HepG2 (cell line): ENCODE measurements at regions not wholly inside any gene's neighbourhood (a gene's known extent, or its start where the extent isn't known, plus 50 kb on each side); places are given as distances from the start of the nearest gene placed in this dataset.

Source experiments
- ATAC-seq: fragments of 200-7000 bp; cut with Tn5 transposase; 3 replicates; pipeline ENCODE4 v1.9.1; 2020; ENCODE audit warnings: mild to moderate bottlenecking, moderate library complexity
- BruUV-seq: library from RNA; stranded (reverse); fragments of 400-500 nt; replicated peaks from 2 replicates; lab custom pipeline; 2021; lab: Mats Ljungman, UMichigan
- CTCF ChIA-PET: fragments of 300-600 bp; formaldehyde crosslinking; extraction: SDS; loops from one replicate; lab custom pipeline; 2021; ENCODE audit warnings: low total read pairs, inconsistent platforms, low intra/inter-chr PET ratio; lab: Yijun Ruan, JAX
- POLR2A ChIA-PET: fragments of 350-600 bp; sonication (Branson Sonifier 250); formaldehyde crosslinking; loops from one replicate; lab custom pipeline; 2020; ENCODE audit warnings: antibody characterized with exemption, inconsistent platforms; lab: Yijun Ruan, JAX
- DNase-seq: peaks from one replicate; pipeline ENCODE4 v3.0.0-alpha.2; 2015; ENCODE audit warnings: low spot score
- FAIRE-seq: peaks from 3 replicates; lab custom pipeline; 2011; peaks lifted over from hg19 to GRCh38; lab: Jason Lieb, UNC
- H2AFZ ChIP-seq: one replicate; pipeline ENCODE4 v1.6.1; 2011; ENCODE audit warnings: low read length, inconsistent platforms
- H3K27ac ChIP-seq: fragments of 300-600 bp; 3 replicates; pipeline ENCODE4 v1.8.0; 2011; ENCODE audit warnings: mixed run types, mild to moderate bottlenecking, mixed read lengths, low read length, inconsistent platforms; ENCODE audit not compliant: insufficient read depth; ENCODE audit errors: extremely low read length
- H3K27me3 ChIP-seq, 2 experiments: fragments of 200-600 bp in 1 of 2; 2 replicates in 1 of 2; 3 replicates in 1 of 2; pipeline versions ENCODE4 v1.6.0 to v1.8.0; 2011; ENCODE audit warnings: low read length in 2 of 2, mild to moderate bottlenecking in 2 of 2, moderate library complexity in 2 of 2, inconsistent platforms in 1 of 2; ENCODE audit not compliant: insufficient read depth in 2 of 2, control insufficient read depth in 1 of 2
- H3K36me3 ChIP-seq, 2 experiments: fragments of 200-600 bp in 1 of 2; replicated peaks in 1 of 2; 2 replicates in 1 of 2; 3 replicates in 1 of 2; pipeline versions ENCODE4 v1.5.1 to v1.8.0; 2011; ENCODE audit warnings: low read length in 2 of 2, inconsistent platforms in 1 of 2; ENCODE audit not compliant: insufficient read depth in 2 of 2, control insufficient read depth in 1 of 2
- H3K4me1 ChIP-seq: 2 replicates; pipeline ENCODE4 v1.5.1; 2012; ENCODE audit warnings: low read length, inconsistent platforms; ENCODE audit not compliant: insufficient read depth
- H3K4me2 ChIP-seq: 2 replicates; pipeline ENCODE4 v1.6.0; 2011; ENCODE audit warnings: low read depth, low read length, inconsistent platforms
- H3K4me3 ChIP-seq, 3 experiments: fragments of 200-600 bp in 1 of 3; sonication (generic), shearing (Covaris generic) in 1 of 3; replicated peaks in 1 of 3; 2 replicates each; pipeline ENCODE4 v1.5.1; 2011 to 2016; ENCODE audit warnings: low read length in 3 of 3, inconsistent platforms in 2 of 3, low read depth in 2 of 3, mild to moderate bottlenecking in 2 of 3, control low read depth in 1 of 3, mixed read lengths in 1 of 3; ENCODE audit not compliant: insufficient read depth in 1 of 3
- H3K79me2 ChIP-seq: one replicate; pipeline ENCODE4 v1.6.1; 2011; ENCODE audit warnings: low read length, inconsistent platforms; ENCODE audit not compliant: insufficient read depth
- H3K9ac ChIP-seq: 2 replicates; pipeline ENCODE4 v1.6.0; 2011; ENCODE audit warnings: mild to moderate bottlenecking, low read depth, low read length, inconsistent platforms; ENCODE audit not compliant: insufficient read depth
- H3K9me3 ChIP-seq: 2 replicates; pipeline ENCODE4 v1.5.1; 2012; ENCODE audit warnings: mild to moderate bottlenecking, low read length
- H4K20me1 ChIP-seq: 2 replicates; pipeline ENCODE4 v1.6.0; 2011; ENCODE audit warnings: inconsistent platforms, mild to moderate bottlenecking, low read length, moderate library complexity; ENCODE audit not compliant: insufficient read depth
- ATF7-NPFF ChIP-seq: sonication (generic); formaldehyde crosslinking; IDR thresholded peaks from 2 replicates; pipeline ENCODE4 v1.8.1; 2023; ENCODE audit warnings: mild to moderate bottlenecking, low read depth, missing genetic modification reagents, moderate library complexity
- FOXP1 ChIP-seq, 2 experiments: fragments of 450-650 bp in 1 of 2; IDR thresholded peaks; 2 replicates each; pipeline ENCODE4 v1.6.1; 2017 to 2018; ENCODE audit warnings: antibody characterized with exemption in 1 of 2
- GPN1 ChIP-seq: sonication (generic); formaldehyde crosslinking; IDR thresholded peaks from 2 replicates; pipeline ENCODE4 v1.5.1; 2020; ENCODE audit warnings: missing genetic modification reagents, borderline replicate concordance
- HBP1 ChIP-seq: IDR thresholded peaks from 2 replicates; pipeline ENCODE4 v1.6.1; 2016; ENCODE audit warnings: low read depth, control low read depth
- HINFP ChIP-seq: sonication (generic); formaldehyde crosslinking; IDR thresholded peaks from 2 replicates; pipeline ENCODE4 v1.4.0; 2020; ENCODE audit warnings: low read depth, mild to moderate bottlenecking, missing genetic modification reagents
- HOXD1 ChIP-seq: sonication (generic); formaldehyde crosslinking; IDR thresholded peaks from 2 replicates; pipeline ENCODE4 v1.5.0; 2020; ENCODE audit warnings: missing genetic modification reagents
- KDM5B ChIP-seq: sonication (generic); formaldehyde crosslinking; IDR thresholded peaks from 2 replicates; pipeline ENCODE4 v1.4.0; 2020; ENCODE audit warnings: missing genetic modification reagents, mild to moderate bottlenecking, borderline replicate concordance
- RELA ChIP-seq: sonication (generic); formaldehyde crosslinking; IDR thresholded peaks from 2 replicates; pipeline ENCODE4 v1.4.0; 2020; ENCODE audit warnings: missing genetic modification reagents
- RFXAP ChIP-seq: sonication (generic); formaldehyde crosslinking; IDR thresholded peaks from 2 replicates; pipeline ENCODE4 v1.4.0; 2020; ENCODE audit warnings: missing genetic modification reagents, borderline replicate concordance
- SUZ12 ChIP-seq: fragments of 150-350 bp; IDR thresholded peaks from 2 replicates; pipeline ENCODE4 v1.6.1; 2014; ENCODE audit warnings: low read depth, low read length
- TRAFD1 ChIP-seq: sonication (generic); formaldehyde crosslinking; IDR thresholded peaks from 2 replicates; pipeline ENCODE4 v1.5.1; 2020; ENCODE audit warnings: missing genetic modification reagents, mild to moderate bottlenecking, borderline replicate concordance
- ZC3H4 ChIP-seq: sonication (generic); formaldehyde crosslinking; IDR thresholded peaks from 2 replicates; pipeline ENCODE4 v1.4.0; 2020; ENCODE audit warnings: missing genetic modification reagents, borderline replicate concordance
- ZFP82 ChIP-seq: sonication (generic); formaldehyde crosslinking; IDR thresholded peaks from 2 replicates; pipeline ENCODE4 v1.5.1; 2020; ENCODE audit warnings: mild to moderate bottlenecking, missing genetic modification reagents, borderline replicate concordance
- ZNF232 ChIP-seq: sonication (generic); formaldehyde crosslinking; IDR thresholded peaks from 2 replicates; pipeline ENCODE4 v1.4.0; 2020; ENCODE audit warnings: missing genetic modification reagents, borderline replicate concordance
- ZNF24 ChIP-seq: fragments of 450-650 bp; IDR thresholded peaks from 2 replicates; pipeline ENCODE4 v1.6.1; 2017; ENCODE audit warnings: antibody characterized with exemption, mild to moderate bottlenecking
- ZNF414 ChIP-seq: sonication (generic); formaldehyde crosslinking; IDR thresholded peaks from 2 replicates; pipeline ENCODE4 v1.5.0; 2020; ENCODE audit warnings: missing genetic modification reagents
- ZNF607 ChIP-seq: sonication (generic); formaldehyde crosslinking; IDR thresholded peaks from 2 replicates; pipeline ENCODE4 v1.5.1; 2020; ENCODE audit warnings: missing genetic modification reagents, mild to moderate bottlenecking, borderline replicate concordance
- ZNF674 ChIP-seq: sonication (generic); formaldehyde crosslinking; IDR thresholded peaks from 2 replicates; pipeline ENCODE4 v1.5.0; 2020; ENCODE audit warnings: low read depth, mild to moderate bottlenecking, missing genetic modification reagents
- ZNF749 ChIP-seq: sonication (generic); formaldehyde crosslinking; IDR thresholded peaks from 2 replicates; pipeline ENCODE4 v1.8.0; 2022; ENCODE audit warnings: mild to moderate bottlenecking, missing genetic modification reagents, moderate library complexity, borderline replicate concordance
- ZNF781 ChIP-seq: sonication (generic); formaldehyde crosslinking; IDR thresholded peaks from 2 replicates; pipeline ENCODE4 v1.5.1; 2020; ENCODE audit warnings: borderline replicate concordance, mild to moderate bottlenecking, missing genetic modification reagents; ENCODE audit errors: not compliant biosample characterization
- whole genome bisulfite sequencing: methylation state at CpG from one replicate; pipeline ENCODE4 v1.1.6; 2017; ENCODE audit warnings: low lambda C conversion rate; 5-methylcytosine and 5-hydroxymethylcytosine counted together
- in situ Hi-C: cut with HindIII; loops from 2 replicates; pipeline ENCODE4 v1.10.0; 2017; ENCODE audit warnings: low pct_unique_long_range_greater_than_20kb; ENCODE audit not compliant: extremely low pct_ligation_motif_present
- intact Hi-C: fragments of 100-400 bp; cut with micrococcal nuclease; formaldehyde crosslinking; loops from one replicate; pipeline ENCODE4 v1.10.0; 2022; ENCODE audit not compliant: unreplicated experiment

- intact Hi-C loops, result no loop called here
- Histone ChIP-seq H3K4me3 (no peak overlapping the region), H3K4me2 (no peak overlapping the region), H3K36me3 (no peaks in the 10 kb centered on the region), H4K20me1 (no peaks in the 10 kb centered on the region), H3K79me2 (no peaks in the 10 kb centered on the region), H3K27me3 (peaks cover 4 to 30% of the 10 kb centered on the region in 2 experiments; a peak in 3 of 5 replicates), H3K9me3 (peaks cover 19% of the 10 kb centered on the region), H2AFZ (no peak overlapping the region), H3K4me1 (no peaks in the 10 kb centered on the region), H3K27ac (no peak overlapping the region), H3K9ac (no peak overlapping the region)
- DNase-seq (no peak), ATAC-seq (no peak), FAIRE-seq (no peak)
- ChIA-PET CTCF (no interaction called here), POLR2A (no interaction called here)
- no peak for TF ChIP-seq KDM5B (CRISPR knock-in tag)
- no peak for TF ChIP-seq ZFP82
- no peak for TF ChIP-seq HBP1 (CRISPR knock-in tag)
- TF ChIP-seq HINFP (CRISPR knock-in tag), result no peak
- TF ChIP-seq RFXAP (CRISPR knock-in tag), result no peak
- TF ChIP-seq ATF7-NPFF (CRISPR knock-in tag), result no peak
- no peak for TF ChIP-seq ZNF781 (CRISPR knock-in tag)
- no peak for TF ChIP-seq ZNF232 (CRISPR knock-in tag)
- no peak for TF ChIP-seq ZNF749
- TF ChIP-seq ZNF674 (CRISPR knock-in tag), result no peak
- no peak for TF ChIP-seq RELA (CRISPR knock-in tag)
- TF ChIP-seq ZNF607 (CRISPR knock-in tag), result no peak
- no peak for TF ChIP-seq HOXD1 (CRISPR knock-in tag)
- TF ChIP-seq ZC3H4 (CRISPR knock-in tag), result no peak
- no peak for TF ChIP-seq ZNF414 (CRISPR knock-in tag)
- no peak for TF ChIP-seq FOXP1 (IDR thresholded peaks at IDR 0.05)
- no peak for TF ChIP-seq FOXP1 (CRISPR knock-in tag; IDR thresholded peaks at IDR 0.05)
- TF ChIP-seq SUZ12, result no peak
- no peak for TF ChIP-seq GPN1
- no peak for TF ChIP-seq TRAFD1
- no peak for TF ChIP-seq ZNF24
- in situ Hi-C loops, result no loop called here
- BruUV-seq, result no TSS peak
- 4% methylated on average over 1 of the region's 1 CpG for WGBS
Observed at GRCh38 chr7:131252976-131253375, 74.7 kb upstream of the MKLN1 start.
